Activated CD4-positive, alpha-beta memory T cell treated with anti-CD3 and anti-CD28 coated beads for 36 hours (primary cell): ENCODE measurements at regions not wholly inside any gene's neighbourhood (a gene's known extent, or its start where the extent isn't known, plus 50 kb on each side); places are given as distances from the start of the nearest gene placed in this dataset.

ENCODE experiments used
- CTCF ChIA-PET: fragments of 350-600 bp; sonication (Branson Sonifier 250); formaldehyde crosslinking; loops from one replicate; lab custom pipeline; 2021; ENCODE audit warnings: antibody characterized with exemption, inconsistent platforms; lab: Charles Lee
- POLR2A ChIA-PET: fragments of 350-600 bp; sonication (Branson Sonifier 250); formaldehyde crosslinking; loops from one replicate; lab custom pipeline; 2021; ENCODE audit warnings: antibody characterized with exemption; lab: Charles Lee
- DNase-seq: peaks from one replicate; pipeline ENCODE4 v3.0.0-alpha.2; 2020
- H3K27ac Mint-ChIP-seq: one replicate; pipeline ENCODE4 v1.8.0; 2021; ENCODE audit warnings: mixed read lengths
- H3K27me3 Mint-ChIP-seq: one replicate; pipeline ENCODE4 v1.8.0; 2021; ENCODE audit warnings: mixed read lengths
- H3K36me3 Mint-ChIP-seq: one replicate; pipeline ENCODE4 v1.8.0; 2021; ENCODE audit warnings: mixed read lengths
- H3K4me1 Mint-ChIP-seq: one replicate; pipeline ENCODE4 v1.8.0; 2021; ENCODE audit warnings: low read depth, mixed read lengths
- H3K4me3 Mint-ChIP-seq: one replicate; pipeline ENCODE4 v1.8.0; 2021; ENCODE audit warnings: mild to moderate bottlenecking, mixed read lengths
- H3K9me3 Mint-ChIP-seq: one replicate; pipeline ENCODE4 v1.8.0; 2021; ENCODE audit warnings: mixed read lengths
- intact Hi-C: fragments of 100-400 bp; cut with micrococcal nuclease; formaldehyde crosslinking; loops from one replicate; pipeline ENCODE4 v1.15.1; 2023

GRCh38 chr4:132593717-132594400 lies 555.2 kb upstream of the PCDH10 start:
- Mint-ChIP-seq H3K36me3 (no peaks in the 10 kb centered on the region), H3K27me3 (no peaks in the 10 kb centered on the region), H3K4me1 (no peaks in the 10 kb centered on the region), H3K27ac (no peak overlapping the region), H3K9me3 (peaks cover 9% of the 10 kb centered on the region), H3K4me3 (no peak overlapping the region)
- intact Hi-C loops: no loop called here
- DNase-seq: no peak
- ChIA-PET CTCF (interaction anchor here (0.6 kb wide), 1 partner anchor 10 kb away, joined by 3 read pairs; no protein-coding TSS in a partner anchor), POLR2A (no interaction called here)

GRCh38 chr4:132596186-132596585 lies 552.9 kb upstream of the PCDH10 start:
- ChIA-PET POLR2A (no interaction called here), CTCF (no interaction called here)
- Mint-ChIP-seq H3K36me3 (no peaks in the 10 kb centered on the region), H3K4me1 (no peaks in the 10 kb centered on the region), H3K4me3 (no peak overlapping the region), H3K27me3 (no peaks in the 10 kb centered on the region), H3K9me3 (peaks cover 4% of the 10 kb centered on the region), H3K27ac (no peak overlapping the region)
- intact Hi-C loops: no loop called here
- DNase-seq: no peak

GRCh38 chr4:132605551-132605950 lies 543.5 kb upstream of the PCDH10 start:
- intact Hi-C loops: no loop called here
- POLR2A ChIA-PET: no interaction called here

GRCh38 chr4:132614682-132615081 lies 534.4 kb upstream of the PCDH10 start:
- intact Hi-C loops: no loop called here
- H3K4me3 Mint-ChIP-seq: no peak overlapping the region
- no peaks in the 10 kb centered on the region for H3K36me3 Mint-ChIP-seq
- ChIA-PET CTCF (no interaction called here), POLR2A (no interaction called here)
- H3K27ac Mint-ChIP-seq: no peak overlapping the region
- no peaks in the 10 kb centered on the region for H3K27me3 Mint-ChIP-seq
- H3K9me3 Mint-ChIP-seq: peaks cover 23% of the 10 kb centered on the region
- H3K4me1 Mint-ChIP-seq: no peaks in the 10 kb centered on the region
- DNase-seq: no peak

More at GRCh38 chr4:132605551-132605950, 543.5 kb upstream of the PCDH10 start:
- no peak overlapping the region for H3K27ac Mint-ChIP-seq
- H3K4me3 Mint-ChIP-seq: no peak overlapping the region
- H3K9me3 Mint-ChIP-seq: peaks cover 8% of the 10 kb centered on the region
- no peaks in the 10 kb centered on the region for H3K4me1 Mint-ChIP-seq
- CTCF ChIA-PET: no interaction called here
- no peaks in the 10 kb centered on the region for H3K27me3 Mint-ChIP-seq
- no peaks in the 10 kb centered on the region for H3K36me3 Mint-ChIP-seq
- no peak for DNase-seq

GRCh38 chr4:132619968-132620367 lies 529.1 kb upstream of the PCDH10 start:
- ChIA-PET CTCF (no interaction called here), POLR2A (no interaction called here)
- no peaks in the 10 kb centered on the region for H3K4me1 Mint-ChIP-seq
- H3K36me3 Mint-ChIP-seq: no peaks in the 10 kb centered on the region
- peaks cover 32% of the 10 kb centered on the region for H3K9me3 Mint-ChIP-seq
- H3K4me3 Mint-ChIP-seq: no peak overlapping the region
- no peak for DNase-seq
- no peaks in the 10 kb centered on the region for H3K27me3 Mint-ChIP-seq
- no peak overlapping the region for H3K27ac Mint-ChIP-seq
- intact Hi-C loops: no loop called here

GRCh38 chr4:132642016-132642817 lies 506.9 kb upstream of the PCDH10 start:
- H3K27me3 Mint-ChIP-seq: no peaks in the 10 kb centered on the region
- DNase-seq: no peak
- H3K9me3 Mint-ChIP-seq: peaks cover 7% of the 10 kb centered on the region

GRCh38 chr4:132646186-132646585 lies 502.9 kb upstream of the PCDH10 start:
- no peak for DNase-seq
- no peaks in the 10 kb centered on the region for H3K4me1 Mint-ChIP-seq
- H3K27ac Mint-ChIP-seq: no peak overlapping the region
- intact Hi-C loops: no loop called here
- no peaks in the 10 kb centered on the region for H3K36me3 Mint-ChIP-seq
- peaks cover 14% of the 10 kb centered on the region for H3K9me3 Mint-ChIP-seq
- ChIA-PET CTCF (no interaction called here), POLR2A (no interaction called here)
- no peak overlapping the region for H3K4me3 Mint-ChIP-seq
- H3K27me3 Mint-ChIP-seq: no peaks in the 10 kb centered on the region

More at GRCh38 chr4:132642016-132642817, 506.9 kb upstream of the PCDH10 start:
- Mint-ChIP-seq H3K36me3 (no peaks in the 10 kb centered on the region), H3K4me1 (no peaks in the 10 kb centered on the region), H3K4me3 (no peak overlapping the region), H3K27ac (no peak overlapping the region)
- intact Hi-C loops: no loop called here
- ChIA-PET CTCF (no interaction called here), POLR2A (no interaction called here)

GRCh38 chr4:132651196-132651595 lies 497.9 kb upstream of the PCDH10 start:
- ChIA-PET CTCF (no interaction called here), POLR2A (no interaction called here)
- Mint-ChIP-seq H3K4me3 (no peak overlapping the region), H3K4me1 (no peaks in the 10 kb centered on the region), H3K27ac (no peak overlapping the region), H3K27me3 (no peaks in the 10 kb centered on the region), H3K36me3 (no peaks in the 10 kb centered on the region), H3K9me3 (peaks cover 33% of the 10 kb centered on the region)
- DNase-seq: no peak
- intact Hi-C loops: no loop called here

- Mint-ChIP-seq H3K27me3 (no peaks in the 10 kb centered on the region), H3K36me3 (no peaks in the 10 kb centered on the region), H3K9me3 (peaks cover 18% of the 10 kb centered on the region), H3K4me3 (no peak overlapping the region), H3K27ac (no peak overlapping the region), H3K4me1 (no peaks in the 10 kb centered on the region)
- no peak for DNase-seq
- intact Hi-C loops: no loop called here
- ChIA-PET CTCF (no interaction called here), POLR2A (no interaction called here)
Observed at GRCh38 chr4:132660181-132660580, 488.9 kb upstream of the PCDH10 start.

GRCh38 chr4:132662456-132662855 lies 486.6 kb upstream of the PCDH10 start:
- ChIA-PET POLR2A (no interaction called here), CTCF (no interaction called here)
- Mint-ChIP-seq H3K27me3 (no peaks in the 10 kb centered on the region), H3K36me3 (no peaks in the 10 kb centered on the region), H3K4me3 (no peak overlapping the region), H3K9me3 (peaks cover 14% of the 10 kb centered on the region), H3K27ac (no peak overlapping the region), H3K4me1 (no peaks in the 10 kb centered on the region)
- intact Hi-C loops: no loop called here
- no peak for DNase-seq

GRCh38 chr4:132669786-132670185 lies 479.3 kb upstream of the PCDH10 start:
- intact Hi-C loops: no loop called here
- no peak overlapping the region for H3K27ac Mint-ChIP-seq
- H3K9me3 Mint-ChIP-seq: peaks cover 11% of the 10 kb centered on the region

GRCh38 chr4:132670557-132670956 lies 478.5 kb upstream of the PCDH10 start:
- Mint-ChIP-seq H3K36me3 (no peaks in the 10 kb centered on the region), H3K4me3 (no peak overlapping the region), H3K4me1 (no peaks in the 10 kb centered on the region), H3K9me3 (peaks cover 10% of the 10 kb centered on the region), H3K27me3 (no peaks in the 10 kb centered on the region), H3K27ac (no peak overlapping the region)
- no peak for DNase-seq
- intact Hi-C loops: no loop called here
- CTCF ChIA-PET: no interaction called here
- POLR2A ChIA-PET: no interaction called here

More at GRCh38 chr4:132669786-132670185, 479.3 kb upstream of the PCDH10 start:
- ChIA-PET CTCF (no interaction called here), POLR2A (interaction anchor here (0.6 kb wide), 1 partner anchor 158 kb away, joined by 3 read pairs; no protein-coding TSS in a partner anchor)
- Mint-ChIP-seq H3K27me3 (no peaks in the 10 kb centered on the region), H3K4me1 (no peaks in the 10 kb centered on the region), H3K36me3 (no peaks in the 10 kb centered on the region), H3K4me3 (no peak overlapping the region)
- DNase-seq: no peak
